PC-9 (cell line): ENCODE measurements at regions not wholly inside any gene's neighbourhood (a gene's known extent, or its start where the extent isn't known, plus 50 kb on each side); places are given as distances from the start of the nearest gene placed in this dataset.

ENCODE experiments used
- BruUV-seq: library from RNA; stranded (reverse); fragments of 400-500 nt; replicated peaks from 2 replicates; lab custom pipeline; 2021; lab: Mats Ljungman, UMichigan
- CTCF ChIA-PET: fragments of 300-600 bp; sonication (Branson Sonifier 250); formaldehyde crosslinking; loops from one replicate; lab custom pipeline; 2022; ENCODE audit warnings: antibody characterized with exemption; lab: Charles Lee
- POLR2A ChIA-PET: fragments of 300-600 bp; sonication (Branson Sonifier 250); formaldehyde crosslinking; loops from one replicate; lab custom pipeline; 2022; ENCODE audit warnings: antibody characterized with exemption; ENCODE audit not compliant: unreplicated experiment; lab: Charles Lee
- DNase-seq, 2 experiments: peaks; one replicate each; pipeline versions ENCODE4 v3.0.0 to v3.0.0-alpha.2; 2015 to 2022; ENCODE audit warnings: mixed read lengths in 1 of 2
- H2AFZ ChIP-seq: fragments of 200-600 bp; sonication (generic); 2 replicates; pipeline ENCODE4 v1.8.1; 2017; ENCODE audit warnings: antibody characterized with exemption
- H3F3A ChIP-seq: fragments of 200-600 bp; sonication (generic); 2 replicates; pipeline ENCODE4 v1.8.1; 2017; ENCODE audit warnings: antibody characterized with exemption, mild to moderate bottlenecking, low read depth; ENCODE audit not compliant: insufficient read depth
- H3K27ac ChIP-seq: fragments of 200-600 bp; sonication (generic); 2 replicates; pipeline ENCODE4 v1.6.1; 2016; ENCODE audit warnings: mixed run types
- H3K27me3 ChIP-seq: fragments of 200-600 bp; sonication (generic); 2 replicates; pipeline ENCODE4 v1.6.1; 2016; ENCODE audit warnings: low read depth, mixed run types; ENCODE audit not compliant: insufficient read depth
- H3K36me3 ChIP-seq: fragments of 200-600 bp; sonication (generic); 2 replicates; pipeline ENCODE4 v1.6.1; 2016; ENCODE audit warnings: low read depth, mixed run types
- H3K4me1 ChIP-seq: fragments of 200-600 bp; sonication (generic); replicated peaks from 2 replicates; pipeline ENCODE4 v1.6.1; 2016; ENCODE audit warnings: mixed run types; ENCODE audit not compliant: insufficient read depth
- H3K4me2 ChIP-seq: fragments of 200-600 bp; sonication (generic); 2 replicates; pipeline ENCODE4 v1.6.1; 2017; ENCODE audit warnings: mixed run types
- H3K4me3 ChIP-seq: fragments of 200-600 bp; sonication (generic); 2 replicates; pipeline ENCODE4 v1.6.1; 2016; ENCODE audit warnings: mixed run types
- H3K79me2 ChIP-seq: fragments of 200-600 bp; sonication (generic); 2 replicates; pipeline ENCODE4 v1.6.1; 2017; ENCODE audit warnings: low read depth, mixed run types
- H3K9me2 ChIP-seq: fragments of 200-600 bp; sonication (generic); 2 replicates; pipeline ENCODE4 v1.8.1; 2017; ENCODE audit warnings: mild to moderate bottlenecking; ENCODE audit not compliant: insufficient read depth
- H3K9me3 ChIP-seq: fragments of 200-600 bp; sonication (generic); 2 replicates; pipeline ENCODE4 v1.8.1; 2016; ENCODE audit warnings: low read depth; ENCODE audit not compliant: insufficient read depth
- H4K20me1 ChIP-seq: fragments of 200-600 bp; sonication (generic); 2 replicates; pipeline ENCODE4 v1.8.1; 2017; ENCODE audit not compliant: insufficient read depth
- CTCF ChIP-seq: fragments of 200-600 bp; sonication (generic); conservative IDR thresholded peaks from 2 replicates; pipeline ENCODE4 v1.6.1; 2017; ENCODE audit warnings: mixed run types, antibody characterized with exemption, mild to moderate bottlenecking, moderate library complexity
- EZH2 ChIP-seq: fragments of 200-600 bp; sonication (generic); IDR thresholded peaks from 2 replicates; pipeline ENCODE4 v1.8.0; 2017; ENCODE audit warnings: antibody characterized with exemption, low read depth
- intact Hi-C: fragments of 100-400 bp; cut with micrococcal nuclease; formaldehyde crosslinking; loops from one replicate; pipeline ENCODE4 v1.10.0; 2022; ENCODE audit not compliant: unreplicated experiment

- no peak overlapping the region for H2AFZ ChIP-seq
- peaks cover 28% of the 10 kb centered on the region for H3K4me1 ChIP-seq
- DNase-seq: peak; percentile 14 to 84
- no peaks in the 10 kb centered on the region for H3K79me2 ChIP-seq
- no peak for TF ChIP-seq EZH2
- peaks cover 6% of the 10 kb centered on the region; the same call in 1 of the 2 replicates for H3K9me3 ChIP-seq
- H3K27ac ChIP-seq: peak overlapping the region; percentile 28
- no peaks in the 10 kb centered on the region for H3K27me3 ChIP-seq
- no peaks in the 10 kb centered on the region for H3K36me3 ChIP-seq
- intact Hi-C loops: loop anchor here (1.0 to 5.0 kb wide), 8 partner anchors 18 to 186 kb away; no protein-coding TSS in a partner anchor
- H3K9me2 ChIP-seq: no peaks in the 10 kb centered on the region
- ChIA-PET CTCF (no interaction called here), POLR2A (interaction anchor here (0.6 kb wide), 3 partner anchors 9 to 423 kb away, joined by 4 to 15 read pairs (median 4); no protein-coding TSS in a partner anchor)
- peaks cover 16% of the 10 kb centered on the region for H3F3A ChIP-seq
- no TSS peak for BruUV-seq
- no peak overlapping the region for H3K4me3 ChIP-seq
- H3K4me2 ChIP-seq: 0 out of 2 replicates have a peak overlapping the region, but pooled peaks have one; percentile 6
- H4K20me1 ChIP-seq: no peaks in the 10 kb centered on the region
Observed at GRCh38 chr7:46072722-46073121, 151.7 kb upstream of the IGFBP3 start.

- Histone ChIP-seq H3K36me3 (no peaks in the 10 kb centered on the region), H4K20me1 (no peaks in the 10 kb centered on the region), H3K27ac (0 out of 2 replicates have a peak overlapping the region, but pooled peaks have one; percentile 28), H3F3A (peaks cover 16% of the 10 kb centered on the region), H3K4me1 (peaks cover 28% of the 10 kb centered on the region), H3K9me2 (no peaks in the 10 kb centered on the region), H3K79me2 (no peaks in the 10 kb centered on the region), H3K27me3 (no peaks in the 10 kb centered on the region), H2AFZ (no peak overlapping the region), H3K4me3 (no peak overlapping the region), H3K9me3 (peaks cover 6% of the 10 kb centered on the region; the same call in 1 of the 2 replicates), H3K4me2 (no peak overlapping the region)
- DNase-seq: peak; percentile 33 to 78
- ChIA-PET CTCF (no interaction called here), POLR2A (interaction anchor here (0.6 to 0.7 kb wide), 2 partner anchors 127 to 1844 kb away, joined by 3 read pairs; no protein-coding TSS in a partner anchor)
- TF ChIP-seq CTCF (no peak), EZH2 (no peak)
- no TSS peak for BruUV-seq
- intact Hi-C loops: loop anchor here (2.0 to 5.0 kb wide), 4 partner anchors 39 to 136 kb away; no protein-coding TSS in a partner anchor
Observed at GRCh38 chr7:46071601-46072000, 150.5 kb upstream of the IGFBP3 start.

GRCh38 chr7:46071076-46071475 lies 150.0 kb upstream of the IGFBP3 start:
- intact Hi-C loops: loop anchor here (2.0 to 5.0 kb wide), 4 partner anchors 39 to 136 kb away; no protein-coding TSS in a partner anchor
- no peaks in the 10 kb centered on the region for H4K20me1 ChIP-seq
- no peaks in the 10 kb centered on the region for H3K9me2 ChIP-seq
- DNase-seq: no peak
- no peak overlapping the region for H2AFZ ChIP-seq
- ChIA-PET CTCF (no interaction called here), POLR2A (interaction anchor here (0.6 kb wide), 1 partner anchor 1844 kb away, joined by 3 read pairs; no protein-coding TSS in a partner anchor)
- H3K36me3 ChIP-seq: no peaks in the 10 kb centered on the region
- H3K79me2 ChIP-seq: no peaks in the 10 kb centered on the region
- H3F3A ChIP-seq: peaks cover 16% of the 10 kb centered on the region
- H3K27me3 ChIP-seq: no peaks in the 10 kb centered on the region
- no TSS peak for BruUV-seq
- H3K4me3 ChIP-seq: no peak overlapping the region
- H3K4me1 ChIP-seq: peaks cover 28% of the 10 kb centered on the region
- H3K9me3 ChIP-seq: peaks cover 6% of the 10 kb centered on the region; the same call in 1 of the 2 replicates
- H3K27ac ChIP-seq: no peak overlapping the region
- no peak overlapping the region for H3K4me2 ChIP-seq
- TF ChIP-seq EZH2: no peak
- no peak for TF ChIP-seq CTCF
